ENCODE measurements at regions not wholly inside any gene's neighbourhood (a gene's known extent, or its start where the extent isn't known, plus 50 kb on each side); places are given as distances from the start of the nearest gene placed in this dataset.

DNA sequence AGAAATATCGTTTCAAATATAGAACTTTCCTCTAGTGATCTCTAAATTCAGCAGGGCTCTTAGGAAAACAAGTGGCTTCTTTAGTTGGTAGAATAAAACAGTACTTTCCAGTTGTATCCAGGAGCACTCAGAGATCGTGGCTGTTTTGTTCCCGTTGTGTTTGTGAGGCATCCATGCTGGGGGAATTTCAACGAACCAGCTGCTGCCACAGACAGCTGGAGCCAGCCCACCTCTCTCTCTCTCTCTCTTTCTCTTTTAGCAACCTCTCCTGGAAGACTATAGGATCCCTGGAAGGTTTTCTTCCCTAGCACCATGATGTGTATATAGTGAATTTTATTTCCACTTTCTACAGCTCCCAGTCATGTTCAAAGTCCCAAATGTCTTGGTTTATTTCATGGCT is 1116.0 kb upstream of the SEMA6A start:
- H3K36me3 ChIP-seq (replicated peaks; ENCODE audit: insufficient read depth, low read length): no peaks in the 10 kb centered on the region
- no peak overlapping the region for H3K27ac ChIP-seq (ENCODE audit: low read length)
- TF ChIP-seq, protein P1, sequence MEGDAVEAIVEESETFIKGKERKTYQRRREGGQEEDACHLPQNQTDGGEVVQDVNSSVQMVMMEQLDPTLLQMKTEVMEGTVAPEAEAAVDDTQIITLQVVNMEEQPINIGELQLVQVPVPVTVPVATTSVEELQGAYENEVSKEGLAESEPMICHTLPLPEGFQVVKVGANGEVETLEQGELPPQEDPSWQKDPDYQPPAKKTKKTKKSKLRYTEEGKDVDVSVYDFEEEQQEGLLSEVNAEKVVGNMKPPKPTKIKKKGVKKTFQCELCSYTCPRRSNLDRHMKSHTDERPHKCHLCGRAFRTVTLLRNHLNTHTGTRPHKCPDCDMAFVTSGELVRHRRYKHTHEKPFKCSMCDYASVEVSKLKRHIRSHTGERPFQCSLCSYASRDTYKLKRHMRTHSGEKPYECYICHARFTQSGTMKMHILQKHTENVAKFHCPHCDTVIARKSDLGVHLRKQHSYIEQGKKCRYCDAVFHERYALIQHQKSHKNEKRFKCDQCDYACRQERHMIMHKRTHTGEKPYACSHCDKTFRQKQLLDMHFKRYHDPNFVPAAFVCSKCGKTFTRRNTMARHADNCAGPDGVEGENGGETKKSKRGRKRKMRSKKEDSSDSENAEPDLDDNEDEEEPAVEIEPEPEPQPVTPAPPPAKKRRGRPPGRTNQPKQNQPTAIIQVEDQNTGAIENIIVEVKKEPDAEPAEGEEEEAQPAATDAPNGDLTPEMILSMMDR (IDR thresholded peaks at IDR 0.05; ENCODE audit: low read length): no peak
- TF ChIP-seq EZH2phosphoT487 (IDR thresholded peaks at IDR 0.05; ENCODE audit: low read length) (no peak), EZH2 (optimal IDR thresholded peaks at IDR 0.05; ENCODE audit: low read depth, low read length) (no peak)
- no peaks in the 10 kb centered on the region for H4K20me1 ChIP-seq (ENCODE audit: insufficient read depth, low read length)
- no peak overlapping the region for H3K4me2 ChIP-seq (ENCODE audit: low read depth, low read length)
- no peak for DNase-seq
- no peak overlapping the region for H2AFZ ChIP-seq (ENCODE audit: low read length)
- no peaks in the 10 kb centered on the region for H3K79me2 ChIP-seq (ENCODE audit: low read length)
- no peaks in the 10 kb centered on the region for H3K9me3 ChIP-seq (replicated peaks; ENCODE audit: insufficient read depth, low read length)
- no peaks in the 10 kb centered on the region for H3K4me1 ChIP-seq (ENCODE audit: low read length)
- H3K9ac ChIP-seq (ENCODE audit: low read length): no peak overlapping the region
- no peaks in the 10 kb centered on the region for H3F3A ChIP-seq (ENCODE audit: insufficient read depth, low read length)
- H3K9me2 ChIP-seq (replicated peaks; ENCODE audit: insufficient read depth, low read length): no peaks in the 10 kb centered on the region
- no peak overlapping the region for H3K4me3 ChIP-seq (ENCODE audit: low read length)
- no peaks in the 10 kb centered on the region for H3K27me3 ChIP-seq (replicated peaks; ENCODE audit: insufficient read depth, low read length)

DNA sequence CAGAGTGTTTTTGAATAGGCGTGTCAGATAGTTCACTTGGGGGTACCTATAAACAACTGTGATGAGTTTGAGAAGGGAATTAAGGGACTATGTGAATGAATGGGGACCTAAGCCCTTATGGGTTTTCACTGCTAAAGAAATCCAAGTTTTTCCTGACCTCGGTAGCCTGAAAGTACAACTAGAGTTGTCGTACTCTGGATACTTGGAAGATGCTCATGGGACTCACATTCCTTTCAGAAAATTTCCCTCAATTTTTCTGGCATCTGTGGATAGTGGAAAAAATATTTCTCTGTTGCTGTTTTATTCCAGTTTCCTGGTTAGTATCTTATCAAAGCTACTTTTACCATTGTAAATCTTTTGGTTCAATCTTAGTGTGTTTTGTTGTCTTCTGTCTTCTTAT is 1112.3 kb upstream of the SEMA6A start:
- Histone ChIP-seq H3K9me2 (replicated peaks; ENCODE audit: insufficient read depth, low read length) (no peaks in the 10 kb centered on the region), H3K27me3 (replicated peaks; ENCODE audit: insufficient read depth, low read length) (no peaks in the 10 kb centered on the region), H3K79me2 (ENCODE audit: low read length) (no peaks in the 10 kb centered on the region), H3K4me2 (ENCODE audit: low read depth, low read length) (no peak overlapping the region), H3K9me3 (replicated peaks; ENCODE audit: insufficient read depth, low read length) (no peaks in the 10 kb centered on the region), H3K9ac (ENCODE audit: low read length) (no peak overlapping the region), H3F3A (ENCODE audit: insufficient read depth, low read length) (no peaks in the 10 kb centered on the region), H2AFZ (ENCODE audit: low read length) (no peak overlapping the region), H3K4me3 (ENCODE audit: low read length) (no peak overlapping the region), H3K27ac (ENCODE audit: low read length) (no peak overlapping the region), H3K4me1 (ENCODE audit: low read length) (peaks cover under 1% of the 10 kb centered on the region), H4K20me1 (ENCODE audit: insufficient read depth, low read length) (no peaks in the 10 kb centered on the region), H3K36me3 (replicated peaks; ENCODE audit: insufficient read depth, low read length) (no peaks in the 10 kb centered on the region)
- TF ChIP-seq EZH2 (optimal IDR thresholded peaks at IDR 0.05; ENCODE audit: low read depth, low read length) (no peak), EZH2phosphoT487 (IDR thresholded peaks at IDR 0.05; ENCODE audit: low read length) (no peak)
- TF ChIP-seq, protein P1 (IDR thresholded peaks at IDR 0.05; ENCODE audit: low read length): no peak
- no peak for DNase-seq

DNA sequence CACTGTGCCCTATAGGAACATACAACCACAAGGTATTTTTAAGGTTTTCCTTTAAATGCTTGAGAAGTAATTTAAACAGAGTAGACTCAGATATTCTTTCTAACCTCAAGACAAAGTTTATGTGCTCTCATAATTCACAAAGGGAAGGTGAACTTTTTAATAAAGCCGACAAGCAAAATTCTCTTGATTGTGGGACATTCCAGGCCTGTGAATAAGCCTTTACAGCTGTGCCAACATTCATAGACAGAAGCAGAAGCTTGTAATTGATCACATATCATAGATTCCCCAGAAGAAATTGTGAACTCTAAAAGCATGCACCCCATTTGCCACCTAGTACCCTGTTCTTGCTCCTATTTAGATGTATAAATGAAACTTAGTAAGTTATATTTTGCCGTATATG is 1107.8 kb upstream of the SEMA6A start:
- H3K9me2 ChIP-seq (replicated peaks; ENCODE audit: insufficient read depth, low read length): no peaks in the 10 kb centered on the region
- H3K36me3 ChIP-seq (replicated peaks; ENCODE audit: insufficient read depth, low read length): no peaks in the 10 kb centered on the region
- H4K20me1 ChIP-seq (ENCODE audit: insufficient read depth, low read length): no peaks in the 10 kb centered on the region
- TF ChIP-seq, protein P1 (IDR thresholded peaks at IDR 0.05; ENCODE audit: low read length): no peak
- TF ChIP-seq EZH2phosphoT487 (IDR thresholded peaks at IDR 0.05; ENCODE audit: low read length) (no peak), EZH2 (optimal IDR thresholded peaks at IDR 0.05; ENCODE audit: low read depth, low read length) (no peak)
- no peak overlapping the region for H3K4me2 ChIP-seq (ENCODE audit: low read depth, low read length)
- H3K27me3 ChIP-seq (replicated peaks; ENCODE audit: insufficient read depth, low read length): no peaks in the 10 kb centered on the region
- no peaks in the 10 kb centered on the region for H3K79me2 ChIP-seq (ENCODE audit: low read length)
- DNase-seq: no peak
- H2AFZ ChIP-seq (ENCODE audit: low read length): no peak overlapping the region
- peaks cover 16% of the 10 kb centered on the region for H3K4me1 ChIP-seq (ENCODE audit: low read length)
- no peaks in the 10 kb centered on the region for H3F3A ChIP-seq (ENCODE audit: insufficient read depth, low read length)
- H3K9ac ChIP-seq (ENCODE audit: low read length): no peak overlapping the region
- H3K27ac ChIP-seq (ENCODE audit: low read length): no peak overlapping the region
- H3K4me3 ChIP-seq (ENCODE audit: low read length): no peak overlapping the region
- H3K9me3 ChIP-seq (replicated peaks; ENCODE audit: insufficient read depth, low read length): no peaks in the 10 kb centered on the region
